D721Med (cell line): ENCODE measurements at regions not wholly inside any gene's neighbourhood (a gene's known extent, or its start where the extent isn't known, plus 50 kb on each side); places are given as distances from the start of the nearest gene placed in this dataset.

ENCODE experiments used
- DNase-seq: peaks from one replicate; pipeline ENCODE4 v3.0.0; 2011; ENCODE audit warnings: low spot score; ENCODE audit not compliant: insufficient read length
- FAIRE-seq: peaks from 2 replicates; lab custom pipeline; 2011; peaks lifted over from hg19 to GRCh38; lab: Jason Lieb, UNC
- TF ChIP-seq, protein P1 (sequence below): IDR thresholded peaks from 2 replicates; pipeline ENCODE4 v1.5.1; 2012; ENCODE audit warnings: mild to moderate bottlenecking, control low read depth; ENCODE audit not compliant: insufficient read depth; ENCODE audit errors: missing control alignments

DNA sequence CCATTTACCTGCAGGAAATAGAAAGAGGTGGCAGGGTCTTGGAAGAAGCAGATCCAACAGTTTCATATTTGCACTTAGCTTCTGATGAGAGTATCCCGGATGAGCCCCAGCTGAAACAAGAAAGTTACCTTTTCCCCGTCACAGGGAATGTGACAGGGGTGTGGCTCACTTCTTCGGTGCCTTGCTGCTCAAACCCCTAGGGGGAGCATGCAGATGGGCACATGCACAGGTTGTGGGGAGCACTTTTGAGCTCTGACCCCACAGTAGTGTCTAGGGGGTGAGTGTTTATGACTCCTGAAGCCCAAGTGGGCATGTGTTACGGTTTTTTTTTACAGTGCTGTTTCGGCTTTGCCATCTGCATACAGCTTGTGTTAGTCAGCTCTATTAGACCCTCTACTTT is 1221.0 kb downstream of the JRKL start:
- TF ChIP-seq, protein P1, sequence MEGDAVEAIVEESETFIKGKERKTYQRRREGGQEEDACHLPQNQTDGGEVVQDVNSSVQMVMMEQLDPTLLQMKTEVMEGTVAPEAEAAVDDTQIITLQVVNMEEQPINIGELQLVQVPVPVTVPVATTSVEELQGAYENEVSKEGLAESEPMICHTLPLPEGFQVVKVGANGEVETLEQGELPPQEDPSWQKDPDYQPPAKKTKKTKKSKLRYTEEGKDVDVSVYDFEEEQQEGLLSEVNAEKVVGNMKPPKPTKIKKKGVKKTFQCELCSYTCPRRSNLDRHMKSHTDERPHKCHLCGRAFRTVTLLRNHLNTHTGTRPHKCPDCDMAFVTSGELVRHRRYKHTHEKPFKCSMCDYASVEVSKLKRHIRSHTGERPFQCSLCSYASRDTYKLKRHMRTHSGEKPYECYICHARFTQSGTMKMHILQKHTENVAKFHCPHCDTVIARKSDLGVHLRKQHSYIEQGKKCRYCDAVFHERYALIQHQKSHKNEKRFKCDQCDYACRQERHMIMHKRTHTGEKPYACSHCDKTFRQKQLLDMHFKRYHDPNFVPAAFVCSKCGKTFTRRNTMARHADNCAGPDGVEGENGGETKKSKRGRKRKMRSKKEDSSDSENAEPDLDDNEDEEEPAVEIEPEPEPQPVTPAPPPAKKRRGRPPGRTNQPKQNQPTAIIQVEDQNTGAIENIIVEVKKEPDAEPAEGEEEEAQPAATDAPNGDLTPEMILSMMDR = no peak
- FAIRE-seq (no peak), DNase-seq (no peak)

DNA sequence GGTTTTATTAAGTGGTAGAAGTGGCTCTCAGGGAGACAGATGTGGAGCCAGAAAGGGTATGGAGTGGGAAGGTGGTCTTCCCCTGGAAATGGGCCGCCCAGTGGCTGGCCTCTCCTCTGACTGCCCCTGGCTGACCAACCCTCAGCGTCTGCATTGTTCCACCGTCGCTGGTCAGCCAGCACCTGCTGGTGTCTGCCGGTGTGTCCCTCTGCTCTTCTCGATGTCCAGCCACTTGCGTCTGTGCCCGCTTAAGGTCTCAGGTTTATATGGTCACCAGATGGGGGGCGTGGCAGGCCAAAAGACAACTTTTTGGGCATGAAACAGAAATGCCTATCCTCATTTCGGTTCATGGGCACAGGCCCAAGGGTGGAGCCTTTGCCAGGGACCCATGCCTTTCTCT is 1221.5 kb downstream of the JRKL start:
- FAIRE-seq = no peak

DNA sequence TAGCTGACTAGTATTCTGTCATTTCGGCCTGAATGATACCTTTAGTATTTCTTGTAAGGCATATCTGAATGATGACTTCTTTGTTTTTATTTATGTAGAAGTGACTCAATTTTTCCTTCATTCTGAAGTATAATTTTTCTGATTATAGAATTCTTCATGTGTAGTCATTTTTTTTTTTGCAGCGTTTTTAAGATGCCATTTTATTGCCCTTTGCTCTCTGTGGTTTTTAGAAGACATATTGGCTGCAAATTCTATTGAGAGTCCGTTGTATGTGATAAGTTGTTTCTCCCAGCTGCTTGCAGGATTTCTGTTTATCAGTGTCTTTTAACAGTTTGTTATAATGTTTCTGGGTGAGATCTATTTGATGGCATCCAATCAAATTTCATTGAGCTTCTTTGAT is 1224.8 kb downstream of the JRKL start:
- DNase-seq (no peak), FAIRE-seq (no peak)
- TF ChIP-seq, protein P1 = no peak

More for the DNA sequence above, 1221.5 kb downstream of the JRKL start:
- TF ChIP-seq, protein P1 = no peak
- no peak for DNase-seq

DNA sequence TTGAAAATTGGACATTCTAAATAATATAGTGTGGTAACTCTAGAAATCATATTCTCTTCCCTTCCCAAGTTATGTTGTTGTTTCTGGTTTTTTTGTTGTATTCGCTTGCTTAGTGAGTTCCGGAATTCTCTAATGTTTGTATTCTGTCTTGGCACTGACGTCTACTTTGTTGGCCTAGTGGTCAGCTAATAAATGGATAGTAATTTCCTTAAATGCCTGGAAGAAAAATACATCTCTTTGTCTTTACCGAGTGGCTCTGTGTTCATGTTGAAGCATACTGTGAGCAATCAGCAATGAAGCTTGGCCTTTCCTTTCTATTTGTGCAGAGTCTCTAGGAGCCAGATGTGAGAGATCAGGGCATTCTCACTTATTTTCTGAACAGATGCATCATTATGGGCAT is 1225.7 kb downstream of the JRKL start:
- TF ChIP-seq, protein P1 = no peak
- no peak for DNase-seq
- no peak for FAIRE-seq

DNA sequence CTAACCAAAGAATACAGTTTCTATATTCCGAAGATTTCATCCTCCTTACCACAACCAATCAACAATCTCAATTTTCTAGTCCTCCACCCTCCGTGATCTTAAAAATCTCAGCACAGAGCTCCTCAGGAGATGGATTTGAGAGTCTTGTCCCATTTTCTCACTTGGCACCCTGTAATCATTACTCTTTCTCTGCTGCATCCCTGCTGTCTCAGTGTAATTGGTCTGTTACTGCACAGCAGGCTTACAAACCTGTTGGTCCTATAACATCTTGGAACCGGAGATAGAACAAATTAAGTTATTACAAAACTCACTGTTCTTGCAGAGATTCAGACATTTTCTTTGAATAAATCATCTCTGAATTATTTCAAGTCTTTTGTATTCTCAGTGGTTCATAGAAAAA is 1227.2 kb downstream of the JRKL start:
- TF ChIP-seq, protein P1 = no peak
- DNase-seq = no peak
- FAIRE-seq = no peak

DNA sequence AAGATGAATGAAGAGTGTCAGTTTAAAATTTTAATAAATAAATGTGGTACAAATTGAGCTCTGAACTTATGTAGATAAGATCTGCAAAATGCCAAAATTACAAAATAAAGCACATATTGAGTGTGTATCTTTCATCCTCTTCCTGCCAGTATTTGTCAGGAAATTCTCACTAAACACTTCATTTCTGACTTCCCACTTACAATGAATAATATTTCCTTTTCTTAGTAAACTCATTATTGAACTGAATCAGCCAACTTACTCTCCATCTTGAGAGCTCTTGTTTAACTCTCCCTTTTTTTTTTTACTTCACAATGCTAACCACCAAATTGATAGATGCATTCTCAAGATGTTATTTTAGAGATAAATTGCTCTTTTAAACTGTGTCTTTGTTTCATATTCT is 1230.2 kb downstream of the JRKL start:
- TF ChIP-seq, protein P1 = no peak
- DNase-seq (no peak), FAIRE-seq (no peak)

DNA sequence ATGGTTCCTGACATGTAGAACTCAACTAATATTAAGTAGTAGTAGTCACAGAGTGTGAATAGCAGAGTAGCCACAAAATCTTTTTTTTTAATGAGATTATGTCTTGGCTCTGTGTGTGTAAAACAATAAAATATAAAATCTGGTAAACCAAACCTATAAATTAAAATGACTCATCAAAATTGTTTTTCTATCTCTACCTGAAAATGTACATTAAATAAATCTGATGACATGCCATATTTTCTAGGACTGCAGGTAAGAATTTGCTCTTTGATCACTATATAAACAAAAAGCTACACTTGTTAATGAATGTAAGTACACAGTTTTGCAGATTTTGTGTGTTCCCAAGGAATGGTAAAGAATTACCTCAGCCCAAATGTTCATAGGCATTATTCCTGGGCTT is 1231.5 kb downstream of the JRKL start:
- TF ChIP-seq, protein P1 = no peak
- FAIRE-seq (no peak), DNase-seq (no peak)
